HG02759 (cell line): ENCODE measurements at regions not wholly inside any gene's neighbourhood (a gene's known extent, or its start where the extent isn't known, plus 50 kb on each side); places are given as distances from the start of the nearest gene placed in this dataset.

Experiments used
- ATAC-seq: cut with Tn5 transposase; IDR thresholded peaks from one replicate; pipeline ENCODE4 v1.9.1; 2021; ENCODE audit warnings: mild to moderate bottlenecking, moderate library complexity; ENCODE audit not compliant: unreplicated experiment

GRCh38 chrY:21149971-21150370, 361.2 kb upstream of the RBMY1B start:
- no peak for ATAC-seq

DNA sequence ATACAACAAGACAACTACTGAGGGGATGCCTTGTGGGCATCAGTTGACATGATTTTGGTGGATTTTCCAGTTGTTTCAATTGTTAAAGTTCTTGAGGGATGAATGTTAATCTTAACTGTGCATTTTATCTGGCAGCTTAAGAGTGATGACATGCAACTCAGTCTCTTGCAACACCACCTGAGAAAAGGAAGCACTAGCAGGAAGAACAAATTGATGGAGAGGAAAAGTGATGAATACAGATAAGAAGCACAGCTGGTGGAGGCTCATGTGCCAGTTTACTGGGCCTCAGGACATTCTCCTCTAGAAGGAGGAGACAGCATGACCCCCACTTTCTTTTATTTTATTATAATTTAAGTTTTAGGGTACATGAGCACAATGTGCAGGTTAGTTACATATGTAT, 341.3 kb upstream of the RBMY1B start:
- ATAC-seq, result no peak

DNA sequence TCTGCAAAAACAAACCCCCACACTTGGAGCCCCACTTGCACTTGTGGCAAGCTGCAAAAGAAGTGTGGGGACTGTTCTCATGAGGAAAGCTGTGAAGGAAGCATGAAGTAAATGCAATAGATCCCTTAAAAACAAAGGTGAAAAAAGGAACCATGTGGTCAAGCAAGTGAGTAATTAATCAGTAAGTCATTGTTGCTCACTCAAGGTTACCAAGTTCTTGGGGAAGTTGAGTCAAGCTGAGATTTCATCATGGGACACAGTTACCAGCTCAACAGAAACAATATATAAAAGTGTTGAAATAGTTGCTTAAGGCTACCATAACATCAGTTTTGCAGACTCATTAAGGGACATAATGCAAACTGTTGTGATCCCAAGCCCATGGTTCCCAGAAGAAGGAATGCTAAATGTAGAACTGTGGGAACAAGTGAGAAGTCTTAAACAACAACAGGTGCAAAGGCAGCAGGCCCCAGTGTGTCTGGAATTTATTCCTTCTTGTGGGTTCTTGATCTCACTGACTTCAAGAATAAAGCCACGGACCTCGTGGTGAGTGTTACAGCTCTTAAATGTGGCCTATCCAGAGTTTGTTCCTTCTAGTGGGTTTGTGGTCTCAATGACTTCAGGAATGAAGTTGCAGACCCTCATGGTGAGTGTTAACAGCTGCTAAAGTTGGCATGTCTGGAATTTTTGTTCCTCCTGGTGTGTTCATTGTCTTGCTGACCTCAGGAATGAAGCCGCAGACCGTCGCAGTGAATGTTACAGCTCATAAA, 336.3 kb upstream of the RBMY1B start:
- ATAC-seq, result no peak

DNA sequence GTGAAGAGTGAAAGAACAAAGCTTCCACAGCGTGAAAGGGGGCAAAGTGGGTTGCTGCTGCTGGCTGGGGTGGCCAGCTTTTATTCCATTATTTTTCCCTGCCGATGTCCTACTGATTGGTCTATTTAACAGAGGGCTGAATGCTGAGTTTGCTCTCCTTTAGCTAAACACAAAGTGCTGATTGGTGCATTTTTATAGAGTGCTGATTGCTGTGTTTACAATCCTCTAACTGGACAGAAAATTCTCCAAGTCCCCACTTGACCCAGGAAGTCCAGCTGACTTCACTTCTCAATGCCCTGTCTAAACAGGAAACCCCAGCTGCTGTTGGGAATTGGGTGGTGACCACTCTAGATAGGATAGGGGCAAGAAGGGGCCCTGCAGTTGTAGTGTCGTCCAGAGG, 335.6 kb upstream of the RBMY1B start:
- no peak for ATAC-seq

GRCh38 chrY:21177306-21177800, 333.8 kb upstream of the RBMY1B start:
- ATAC-seq, result no peak

- ATAC-seq, result no peak
Observed at GRCh38 chrY:21178281-21178680, 332.9 kb upstream of the RBMY1B start.

- ATAC-seq, result no peak
Observed at GRCh38 chrY:21180921-21181320, 330.2 kb upstream of the RBMY1B start.

- ATAC-seq, result no peak
Observed at GRCh38 chrY:21184271-21184670, 326.9 kb upstream of the RBMY1B start.

GRCh38 chrY:21185419-21186105, 325.6 kb upstream of the RBMY1B start:
- ATAC-seq, result no peak

DNA sequence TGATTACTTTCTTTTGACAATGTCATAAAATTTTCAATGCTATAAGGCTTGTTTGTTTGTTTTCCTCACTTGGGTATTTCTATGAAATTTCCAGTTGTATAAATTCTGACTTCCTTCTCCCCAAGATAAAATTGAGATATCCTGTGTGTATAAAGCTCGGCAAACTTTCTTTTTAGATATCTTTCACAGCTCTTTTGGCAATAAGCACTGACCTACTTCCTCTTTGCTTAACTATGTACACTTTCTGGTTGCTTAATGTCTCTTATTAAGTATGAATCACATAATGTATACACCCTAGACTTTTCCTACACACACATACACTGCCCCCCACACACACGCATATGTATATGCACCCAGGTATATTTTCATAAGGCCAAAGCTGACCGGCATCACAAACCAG, 318.4 kb upstream of the RBMY1B start:
- ATAC-seq, result no peak

DNA sequence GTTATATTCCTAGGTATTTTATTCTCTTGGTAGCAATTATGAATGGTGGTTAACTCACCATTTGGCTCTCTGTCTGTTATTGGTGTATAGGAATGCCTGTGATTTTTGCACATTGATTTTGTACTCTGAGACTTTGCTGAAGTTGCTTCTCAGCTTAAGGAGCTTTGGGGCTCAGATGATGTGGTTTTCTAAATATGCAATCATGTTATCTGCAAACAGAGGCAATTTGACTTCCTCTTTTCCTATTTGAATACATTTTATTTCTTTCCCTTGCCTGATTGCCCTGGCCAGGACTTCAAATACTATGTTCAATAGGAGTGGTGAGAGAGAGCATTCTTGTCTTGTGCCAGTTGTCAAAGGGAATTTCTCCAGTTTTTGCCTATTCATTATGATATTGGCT, 310.9 kb upstream of the RBMY1B start:
- no peak for ATAC-seq

- ATAC-seq, result peak; percentile 94
Observed at GRCh38 chrY:21227849-21228248, 283.3 kb upstream of the RBMY1B start.

- ATAC-seq, result peak; percentile 97
Observed at GRCh38 chrY:21240221-21240620, 270.9 kb upstream of the RBMY1B start.

DNA sequence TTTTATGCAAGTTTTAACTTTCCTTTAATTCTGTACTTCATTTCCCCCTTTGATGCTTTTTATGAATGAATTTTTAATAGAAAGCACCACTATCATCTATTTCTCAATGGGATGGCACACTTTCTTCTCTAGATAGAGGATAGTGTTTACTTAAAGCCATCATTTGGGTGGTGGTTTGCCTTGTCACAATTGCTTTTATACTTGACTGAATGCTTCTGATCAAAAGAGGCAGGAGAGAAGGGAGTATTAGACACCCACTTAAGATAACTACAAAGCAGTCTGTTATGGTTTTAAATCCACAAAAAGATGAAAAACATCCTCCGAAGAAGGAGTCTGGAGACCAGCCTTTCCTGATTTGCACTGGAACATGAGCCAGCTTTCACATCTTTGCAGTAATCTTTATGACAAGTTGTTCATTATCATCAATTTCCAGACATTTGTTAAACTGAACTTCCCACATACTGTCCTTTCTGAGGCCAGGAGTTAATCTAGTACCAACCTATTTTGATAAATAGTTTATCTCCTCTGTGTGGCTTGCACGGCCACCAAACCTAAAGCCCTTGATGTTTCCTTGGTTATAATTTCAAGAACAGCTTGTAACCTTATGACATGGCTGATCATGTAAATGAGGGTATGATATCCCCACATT, 270.4 kb upstream of the RBMY1B start:
- ATAC-seq, result no peak

GRCh38 chrY:21242793-21243192, 268.3 kb upstream of the RBMY1B start:
- ATAC-seq, result no peak

GRCh38 chrY:21246780-21247179, 264.4 kb upstream of the RBMY1B start:
- no peak for ATAC-seq

- ATAC-seq, result no peak
Observed at GRCh38 chrY:21248591-21248990, 262.5 kb upstream of the RBMY1B start.

- ATAC-seq, result no peak
Observed at GRCh38 chrY:21253455-21254248, 257.5 kb upstream of the RBMY1B start.

DNA sequence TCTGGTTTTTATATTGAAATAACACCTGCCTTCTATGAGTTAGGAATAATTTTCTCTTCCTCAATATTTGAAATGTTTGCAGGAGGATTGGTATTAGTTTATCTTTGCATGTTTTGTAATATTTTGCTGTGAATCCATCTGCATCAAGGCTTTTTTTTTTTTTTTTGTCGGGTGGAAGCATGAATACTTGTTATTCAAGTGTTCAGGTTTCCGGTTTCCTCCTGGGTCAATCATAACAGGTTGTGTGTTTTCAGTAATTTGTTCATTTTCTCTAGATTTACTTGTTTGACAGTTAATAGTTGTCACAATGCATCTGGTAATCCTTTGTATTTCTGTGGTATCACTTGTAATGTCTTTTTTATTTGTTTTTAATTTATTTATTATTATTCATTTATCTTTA, 256.7 kb upstream of the RBMY1B start:
- no peak for ATAC-seq

- ATAC-seq, result peak; percentile 86
Observed at GRCh38 chrY:21256820-21257219, 254.3 kb upstream of the RBMY1B start.

DNA sequence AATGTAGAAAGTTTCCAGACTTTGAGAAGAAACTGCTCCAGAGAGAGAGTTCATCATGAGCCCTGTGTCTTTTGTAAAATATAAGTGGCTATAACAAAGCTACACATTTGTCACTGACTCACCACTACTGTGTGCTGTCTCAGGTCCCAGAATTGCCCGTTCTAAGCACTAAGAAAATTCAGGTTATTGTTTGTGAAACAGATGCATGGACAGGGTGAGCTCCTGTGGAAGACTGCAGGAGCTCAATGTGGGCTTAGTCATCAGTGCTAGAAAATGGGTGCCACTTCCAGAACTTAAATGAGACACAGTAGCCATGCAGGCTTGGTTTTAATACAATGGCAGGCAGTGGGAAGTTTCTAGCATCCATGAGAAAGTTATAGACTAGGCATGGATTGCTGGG, 251.4 kb upstream of the RBMY1B start:
- ATAC-seq, result no peak
